Liver (tissue), 8 donors: ENCODE measurements at regions not wholly inside any gene's neighbourhood (a gene's known extent, or its start where the extent isn't known, plus 50 kb on each side); places are given as distances from the start of the nearest gene placed in this dataset.

ENCODE experiments used
- DNase-seq: peaks from one replicate; pipeline ENCODE4 v3.0.0-alpha.2; 2017; ENCODE audit warnings: low spot score
- H3K27ac ChIP-seq, 2 donors: one replicate each; pipeline ENCODE4 v1.7.0; 2013; ENCODE audit warnings: inconsistent platforms in 2 of 2, low read length in 2 of 2, control low read depth in 1 of 2, low read depth in 1 of 2, mild to moderate bottlenecking in 1 of 2
- H3K27me3 ChIP-seq, 4 donors: one replicate each; pipeline versions ENCODE4 v1.6.1 to v1.7.0; 2013; ENCODE audit warnings: low read length in 3 of 4, inconsistent platforms in 1 of 4, mild to moderate bottlenecking in 1 of 4, moderate library complexity in 1 of 4; ENCODE audit not compliant: control insufficient read depth in 4 of 4, insufficient read depth in 4 of 4
- H3K36me3 ChIP-seq, 4 donors: one replicate each; pipeline versions ENCODE4 v1.6.1 to v1.7.0; 2013; ENCODE audit warnings: low read length in 3 of 4, mild to moderate bottlenecking in 3 of 4, low read depth in 1 of 4, moderate library complexity in 1 of 4; ENCODE audit not compliant: control insufficient read depth in 4 of 4, insufficient read depth in 3 of 4
- H3K4me1 ChIP-seq, 4 donors: one replicate each; pipeline versions ENCODE4 v1.6.1 to v1.7.0; 2013; ENCODE audit warnings: low read length in 3 of 4, mild to moderate bottlenecking in 3 of 4, moderate library complexity in 1 of 4; ENCODE audit not compliant: control insufficient read depth in 4 of 4, insufficient read depth in 4 of 4
- H3K4me3 ChIP-seq, 3 donors: one replicate each; pipeline versions ENCODE4 v1.6.1 to v1.7.0; 2013; ENCODE audit warnings: low read length in 3 of 3, control low read depth in 1 of 3, low read depth in 1 of 3, mild to moderate bottlenecking in 1 of 3
- H3K9ac ChIP-seq, 2 donors: one replicate each; pipeline ENCODE4 v1.7.0; 2013; ENCODE audit warnings: low read length in 2 of 2, mild to moderate bottlenecking in 2 of 2, moderate library complexity in 2 of 2, control low read depth in 1 of 2, low read depth in 1 of 2
- H3K9me3 ChIP-seq, 4 donors: one replicate each; pipeline versions ENCODE4 v1.6.1 to v1.7.0; 2013; ENCODE audit warnings: low read length in 3 of 4; ENCODE audit not compliant: control insufficient read depth in 4 of 4
- ATF3 ChIP-seq: IDR thresholded peaks from 2 replicates; pipeline ENCODE4 v1.6.1; 2016; ENCODE audit warnings: antibody characterized with exemption
- CTCF ChIP-seq: fragments of 150-350 bp; IDR thresholded peaks from 2 replicates; pipeline ENCODE4 v1.5.1; 2017; ENCODE audit warnings: improper control_type of control experiment, low read depth, low read length; ENCODE audit not compliant: missing input control
- EGR1 ChIP-seq, 2 donors: IDR thresholded peaks; 2 replicates each; pipeline ENCODE4 v1.6.1; 2016 to 2018; ENCODE audit warnings: antibody characterized with exemption in 2 of 2, low read depth in 2 of 2
- FOXA1 ChIP-seq: IDR thresholded peaks from 2 replicates; pipeline ENCODE4 v1.6.1; 2016; ENCODE audit warnings: antibody characterized with exemption
- FOXA2 ChIP-seq: IDR thresholded peaks from 2 replicates; pipeline ENCODE4 v1.6.1; 2016; ENCODE audit warnings: antibody characterized with exemption
- HNF4A ChIP-seq, 2 donors: conservative IDR thresholded peaks; 2 replicates each; pipeline ENCODE4 v1.6.1; 2016; ENCODE audit warnings: antibody characterized with exemption in 2 of 2, mild to moderate bottlenecking in 2 of 2
- HNF4G ChIP-seq: IDR thresholded peaks from 2 replicates; pipeline ENCODE4 v1.6.1; 2016; ENCODE audit warnings: antibody characterized with exemption
- JUND ChIP-seq, 2 donors: IDR thresholded peaks; 2 replicates each; pipeline ENCODE4 v1.6.1; 2016; ENCODE audit warnings: antibody characterized with exemption in 2 of 2
- MAX ChIP-seq: IDR thresholded peaks from 2 replicates; pipeline ENCODE4 v1.6.1; 2016; ENCODE audit warnings: antibody characterized with exemption
- RAD21 ChIP-seq, 2 donors: IDR thresholded peaks; 2 replicates each; pipeline ENCODE4 v1.6.1; 2016; ENCODE audit warnings: antibody characterized with exemption in 2 of 2, mild to moderate bottlenecking in 2 of 2
- REST ChIP-seq: IDR thresholded peaks from 2 replicates; pipeline ENCODE4 v1.6.1; 2016; ENCODE audit warnings: antibody characterized with exemption, mild to moderate bottlenecking
- RXRA ChIP-seq, 2 donors: IDR thresholded peaks; 2 replicates each; pipeline ENCODE4 v1.6.1; 2017 to 2018; ENCODE audit warnings: antibody characterized with exemption in 2 of 2, mild to moderate bottlenecking in 1 of 2
- SP1 ChIP-seq: IDR thresholded peaks from 2 replicates; pipeline ENCODE4 v1.6.1; 2018; ENCODE audit warnings: antibody characterized with exemption, mild to moderate bottlenecking
- TAF1 ChIP-seq: conservative IDR thresholded peaks from 2 replicates; pipeline ENCODE4 v1.6.1; 2016; ENCODE audit warnings: antibody characterized with exemption, mild to moderate bottlenecking
- YY1 ChIP-seq: IDR thresholded peaks from 2 replicates; pipeline ENCODE4 v1.6.1; 2016; ENCODE audit warnings: antibody characterized with exemption, mild to moderate bottlenecking
- ZBTB33 ChIP-seq: IDR thresholded peaks from 2 replicates; pipeline ENCODE4 v1.6.1; 2016; ENCODE audit warnings: antibody characterized with exemption
- WGBS: extraction: QIAGEN DNeasy Blood & Tissue Kit; methylation state at CpG from one replicate; pipeline ENCODE4 v1.1.7; 2013; 5-methylcytosine and 5-hydroxymethylcytosine counted together
- donor health status: healthy.
- donor health status: healthy.
- donor health status: healthy.
- donor health status: healthy.
- donor health status: healthy.

- Histone ChIP-seq H3K36me3 (no peaks in the 10 kb centered on the region), H3K4me1 (no peaks in the 10 kb centered on the region), H3K27me3 (peaks cover 0 to 2% (median 0%) of the 10 kb centered on the region in 4 donors), H3K4me3 (no peak overlapping the region), H3K27ac (no peak overlapping the region), H3K9me3 (no peaks in the 10 kb centered on the region), H3K9ac (no peak overlapping the region)
- 91% methylated on average over 10 of the region's 10 CpGs for WGBS
- DNase-seq: no peak
- TF ChIP-seq CTCF (no peak), TAF1 (no peak), MAX (no peak), JUND (IDR thresholded peaks at IDR 0.05) (no peak), ATF3 (no peak), EGR1 (IDR thresholded peaks at IDR 0.05; ENCODE audit: low read depth in 2 of 2) (no peak), HNF4A (conservative IDR thresholded peaks at IDR 0.05) (no peak), FOXA1 (no peak), YY1 (no peak), HNF4G (no peak), ZBTB33 (no peak), RAD21 (IDR thresholded peaks at IDR 0.05) (no peak)
These were observed 565.5 kb downstream of the EBF1 start for GRCh38 chr5:158534203-158534602.

GRCh38 chr5:158532739-158533138 lies 567.0 kb downstream of the EBF1 start:
- Histone ChIP-seq H3K9me3 (no peaks in the 10 kb centered on the region), H3K27ac (no peak overlapping the region), H3K36me3 (no peaks in the 10 kb centered on the region), H3K9ac (no peak overlapping the region), H3K4me1 (no peaks in the 10 kb centered on the region), H3K4me3 (no peak overlapping the region), H3K27me3 (no peaks in the 10 kb centered on the region)
- TF ChIP-seq CTCF: no peak
- TF ChIP-seq FOXA2: no peak
- no peak for TF ChIP-seq SP1
- TF ChIP-seq REST: no peak
- TF ChIP-seq RXRA (IDR thresholded peaks at IDR 0.05): no peak
- TF ChIP-seq TAF1: no peak
- 90% methylated on average over 5 of the region's 5 CpGs for WGBS
- DNase-seq: no peak
